Epithelial cell of proximal tubule (primary cell): ENCODE measurements at regions not wholly inside any gene's neighbourhood (a gene's known extent, or its start where the extent isn't known, plus 50 kb on each side); places are given as distances from the start of the nearest gene placed in this dataset.

Experiments used
- DNase-seq: peaks from one replicate; pipeline ENCODE4 v3.0.0-alpha.2; 2011; ENCODE audit warnings: low read depth
- H3K4me3 ChIP-seq: 2 replicates; pipeline ENCODE4 v1.5.1; 2011; ENCODE audit warnings: low read depth, mild to moderate bottlenecking, low read length
- TF ChIP-seq, protein P1 (sequence below): conservative IDR thresholded peaks from 2 replicates; pipeline ENCODE4 v1.5.1; 2012; ENCODE audit warnings: low read depth, mild to moderate bottlenecking, low read length

DNA sequence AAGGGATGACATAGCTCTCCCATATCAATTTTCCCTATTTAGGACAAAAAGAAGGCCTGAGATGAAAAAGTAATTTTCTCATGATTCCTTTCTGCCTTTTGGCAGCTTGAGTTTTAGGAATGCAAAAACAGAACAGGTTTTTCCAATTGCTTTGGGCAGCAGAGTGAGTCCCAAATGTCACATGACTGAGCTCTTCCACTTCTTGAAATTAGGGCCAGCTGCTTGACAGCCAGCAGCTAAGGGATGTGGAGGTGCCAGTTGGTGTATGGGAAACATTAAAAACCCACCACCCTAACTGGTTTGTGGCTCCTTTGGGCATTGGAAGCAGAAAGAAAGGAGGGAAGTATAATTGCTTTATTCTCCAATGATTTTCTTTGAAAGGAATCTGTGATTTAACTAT, 133.8 kb upstream of the FAM20A start:
- H3K4me3 ChIP-seq = no peak overlapping the region
- DNase-seq = no peak
- TF ChIP-seq, protein P1, sequence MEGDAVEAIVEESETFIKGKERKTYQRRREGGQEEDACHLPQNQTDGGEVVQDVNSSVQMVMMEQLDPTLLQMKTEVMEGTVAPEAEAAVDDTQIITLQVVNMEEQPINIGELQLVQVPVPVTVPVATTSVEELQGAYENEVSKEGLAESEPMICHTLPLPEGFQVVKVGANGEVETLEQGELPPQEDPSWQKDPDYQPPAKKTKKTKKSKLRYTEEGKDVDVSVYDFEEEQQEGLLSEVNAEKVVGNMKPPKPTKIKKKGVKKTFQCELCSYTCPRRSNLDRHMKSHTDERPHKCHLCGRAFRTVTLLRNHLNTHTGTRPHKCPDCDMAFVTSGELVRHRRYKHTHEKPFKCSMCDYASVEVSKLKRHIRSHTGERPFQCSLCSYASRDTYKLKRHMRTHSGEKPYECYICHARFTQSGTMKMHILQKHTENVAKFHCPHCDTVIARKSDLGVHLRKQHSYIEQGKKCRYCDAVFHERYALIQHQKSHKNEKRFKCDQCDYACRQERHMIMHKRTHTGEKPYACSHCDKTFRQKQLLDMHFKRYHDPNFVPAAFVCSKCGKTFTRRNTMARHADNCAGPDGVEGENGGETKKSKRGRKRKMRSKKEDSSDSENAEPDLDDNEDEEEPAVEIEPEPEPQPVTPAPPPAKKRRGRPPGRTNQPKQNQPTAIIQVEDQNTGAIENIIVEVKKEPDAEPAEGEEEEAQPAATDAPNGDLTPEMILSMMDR = no peak

DNA sequence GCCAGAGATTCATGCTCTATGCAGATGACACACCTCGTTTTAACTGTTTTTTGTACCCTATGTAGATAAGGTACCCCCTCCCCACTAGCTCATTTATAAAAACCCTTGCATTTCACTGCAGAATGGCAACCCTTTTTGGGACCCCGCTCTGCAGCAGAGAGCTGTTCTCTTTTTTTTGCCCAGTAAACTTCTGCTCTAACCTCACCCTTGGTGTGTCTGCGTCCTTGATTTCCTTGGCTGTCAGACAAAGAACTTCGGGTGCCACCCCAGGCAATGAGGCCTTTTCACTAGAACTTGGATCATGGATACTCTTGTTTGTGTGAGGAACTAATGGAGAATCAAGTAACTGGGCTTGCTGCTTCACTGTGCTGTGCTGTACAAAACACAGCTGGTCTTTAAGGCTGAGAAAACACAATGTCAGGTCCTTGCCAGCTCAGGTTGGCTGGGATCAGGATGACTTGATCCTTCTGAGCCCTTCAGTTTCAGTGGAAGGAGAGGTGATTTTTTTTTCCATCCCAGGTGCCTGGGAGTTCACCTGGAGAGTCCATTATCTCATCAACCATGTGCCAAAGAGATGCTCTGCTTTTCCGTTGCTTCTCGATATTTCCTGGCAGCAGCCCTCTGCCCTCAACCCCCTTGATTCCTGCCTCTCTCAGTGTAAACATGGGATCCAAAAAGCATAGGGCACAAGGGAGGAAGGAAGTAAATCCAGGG, 133.2 kb upstream of the FAM20A start:
- DNase-seq = no peak
- H3K4me3 ChIP-seq = no peak overlapping the region
- TF ChIP-seq, protein P1 = no peak

DNA sequence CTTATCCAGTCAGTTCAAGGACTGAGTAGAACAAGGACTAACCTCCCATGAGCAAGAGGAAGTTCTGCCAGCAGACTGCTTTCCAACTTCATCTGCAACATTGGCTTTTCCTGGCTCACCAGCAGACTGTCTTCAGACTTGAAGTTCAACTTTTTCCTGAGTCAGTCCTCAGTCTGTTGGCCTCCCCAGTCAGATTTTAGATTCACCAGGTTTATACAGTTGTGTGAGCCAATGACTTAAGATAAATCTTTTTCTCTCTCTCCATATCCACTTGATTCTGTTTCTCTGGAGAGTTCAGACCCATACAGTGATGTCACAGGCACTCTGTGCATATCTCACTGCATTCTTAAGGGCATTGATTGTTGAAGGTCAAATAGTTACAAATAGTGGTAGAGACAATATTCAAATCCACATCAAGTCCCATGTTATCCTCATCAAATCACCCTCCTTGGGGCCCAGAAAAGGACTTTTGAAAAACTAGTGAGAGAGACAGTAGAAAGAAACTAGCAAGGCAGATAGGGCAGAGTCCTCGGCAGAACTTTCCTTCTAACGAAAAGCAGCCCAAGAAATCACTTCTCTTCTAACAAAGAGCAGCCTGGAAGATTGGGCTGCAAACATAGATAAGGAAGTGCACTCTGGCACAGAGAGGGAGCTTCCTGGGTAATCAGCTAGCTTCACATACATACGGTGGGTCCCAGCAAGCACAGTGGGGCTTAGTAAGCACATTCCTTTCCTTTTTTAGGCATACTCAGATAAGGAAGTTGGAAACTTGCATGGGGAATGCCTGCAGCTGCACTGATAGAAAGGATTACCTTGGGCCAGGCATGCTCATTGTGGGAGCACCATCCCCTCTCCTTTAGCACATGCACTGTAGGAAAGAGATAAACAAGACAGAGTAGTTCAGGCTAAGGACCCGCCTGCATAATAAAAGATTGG, 132.3 kb upstream of the FAM20A start:
- no peak overlapping the region for H3K4me3 ChIP-seq
- TF ChIP-seq, protein P1 = no peak
- DNase-seq = no peak

DNA sequence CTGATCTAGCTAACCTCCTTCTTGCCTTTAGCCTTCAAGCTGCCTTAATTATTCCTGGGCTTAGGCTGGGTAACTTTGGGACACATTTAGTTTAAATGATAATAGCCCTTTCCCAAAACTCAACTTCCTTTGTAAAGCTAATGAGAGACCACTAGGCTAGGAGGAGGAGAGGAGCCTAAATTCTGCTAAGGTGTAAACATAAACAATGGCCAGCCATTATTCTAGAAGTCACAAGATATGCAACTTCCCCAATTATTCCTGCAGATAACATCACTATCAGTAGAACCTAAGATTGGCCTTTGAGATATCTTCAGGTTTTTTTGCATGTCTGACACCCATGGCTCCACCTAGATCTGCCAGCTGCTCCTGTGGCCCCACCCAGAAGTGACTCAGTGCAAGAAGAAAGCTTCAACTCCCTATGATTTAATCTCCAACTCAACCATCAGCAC, 131.2 kb upstream of the FAM20A start:
- TF ChIP-seq, protein P1 = no peak
- DNase-seq = no peak

DNA sequence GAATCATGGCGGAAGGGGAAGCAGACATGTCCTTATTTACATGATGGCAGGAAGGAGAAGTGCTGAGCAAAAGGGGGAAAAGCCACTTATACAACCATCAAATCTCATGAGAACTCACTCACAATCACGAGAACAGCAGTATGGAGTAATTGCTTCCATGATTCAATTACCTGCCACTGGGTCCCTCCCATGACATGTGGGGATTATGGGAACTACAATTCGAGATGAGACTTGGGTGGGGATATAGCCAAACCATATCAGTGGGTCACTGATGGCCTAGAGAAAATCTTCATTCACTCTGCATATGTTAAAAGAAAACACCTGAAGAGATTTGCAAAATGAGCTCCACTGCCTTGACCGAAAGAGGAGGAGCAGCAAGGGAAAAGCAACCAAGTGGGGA, 130.3 kb upstream of the FAM20A start:
- TF ChIP-seq, protein P1 = no peak
- no peak for DNase-seq
- no peak overlapping the region for H3K4me3 ChIP-seq

More for the DNA sequence above, 131.2 kb upstream of the FAM20A start:
- H3K4me3 ChIP-seq = no peak overlapping the region

DNA sequence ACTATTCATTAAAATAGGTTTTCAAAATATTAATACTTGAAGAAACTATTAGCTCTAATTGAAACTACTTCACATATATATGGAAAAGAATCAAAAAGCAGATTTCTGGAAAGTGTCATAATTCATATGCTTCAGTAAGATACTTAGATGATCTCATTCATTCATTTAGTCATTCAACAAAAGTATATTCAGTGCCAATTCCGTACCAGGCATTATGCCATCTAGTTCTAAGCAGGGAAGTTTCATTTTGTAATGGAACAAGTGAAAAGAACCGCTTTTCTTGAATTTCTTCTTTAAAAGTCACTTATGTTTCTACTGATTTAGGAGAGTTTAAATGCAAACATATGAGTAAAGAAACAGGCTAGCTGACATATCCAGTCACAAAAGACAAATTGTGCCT, 118.3 kb upstream of the FAM20A start:
- no peak overlapping the region for H3K4me3 ChIP-seq
- TF ChIP-seq, protein P1 = no peak
- DNase-seq = no peak

DNA sequence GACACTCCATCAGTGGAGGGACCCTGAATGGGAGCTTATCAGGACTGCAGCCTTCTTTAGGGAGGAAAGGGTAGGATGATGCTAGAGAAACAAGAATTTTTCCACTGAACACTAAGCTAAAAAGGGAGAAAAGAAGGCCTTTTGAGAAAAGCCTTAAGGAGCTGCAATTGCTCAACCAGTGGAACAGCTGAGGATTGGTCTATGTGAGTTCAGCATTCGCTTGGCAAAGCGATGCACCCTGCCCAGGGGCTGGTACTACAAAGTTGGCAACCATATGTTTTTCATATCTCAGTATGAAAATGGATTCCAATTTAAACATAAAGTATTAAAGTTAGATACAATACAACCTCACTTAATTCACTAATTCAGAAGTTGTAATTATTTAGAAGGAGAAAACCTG, 117.8 kb upstream of the FAM20A start:
- TF ChIP-seq, protein P1 = no peak
- H3K4me3 ChIP-seq = no peak overlapping the region
- no peak for DNase-seq
